ENCODE measurements at regions not wholly inside any gene's neighbourhood (a gene's known extent, or its start where the extent isn't known, plus 50 kb on each side); places are given as distances from the start of the nearest gene placed in this dataset.
"Not testable (repeated sequence)": the region's sequence is repeated elsewhere in the genome, so short reads cannot be mapped to it uniquely, and the experiment has no call there.

DNA sequence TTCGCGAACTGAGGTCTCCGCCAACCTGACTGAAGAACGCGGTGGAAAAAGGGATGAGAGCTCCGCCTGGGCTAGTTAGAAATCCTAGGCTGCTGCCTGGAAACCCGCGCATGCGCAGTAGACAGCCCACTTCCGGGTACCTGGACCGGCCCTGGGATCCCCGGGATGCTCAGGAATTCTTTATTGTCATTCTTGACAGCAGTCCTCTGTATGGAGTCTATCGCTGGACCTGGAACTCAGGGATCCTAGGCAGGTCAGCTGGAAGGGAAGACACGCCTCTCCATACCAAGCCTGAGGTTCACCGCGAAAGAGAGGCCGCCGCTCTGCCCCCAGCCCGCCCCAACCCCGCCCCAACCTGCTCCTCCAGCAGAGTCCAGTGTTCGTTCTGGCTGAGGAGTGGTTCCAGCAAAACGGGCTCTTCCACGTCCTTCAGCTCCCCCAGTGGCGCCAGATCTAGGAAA lies 1379.2 kb upstream of the DEFB115 start:
- Histone ChIP-seq H3K27me3 (peaks cover 0 to 9% (median 0%) of the 10 kb centered on the region in 3 donors), H3K4me3 (peak overlapping the region in 1 of 4 donors; percentile 20), H3K4me1 (no peaks in the 10 kb centered on the region), H3K9me3 (peaks cover 15 to 76% (median 66%) of the 10 kb centered on the region in 4 donors), H3K36me3 (no peaks in the 10 kb centered on the region), H3K27ac (no peak overlapping the region)
- 38 to 61% (median 45%) methylated on average over 20 to 24 of the region's 24 CpGs for WGBS, 5 donors
- TF ChIP-seq, protein P1, sequence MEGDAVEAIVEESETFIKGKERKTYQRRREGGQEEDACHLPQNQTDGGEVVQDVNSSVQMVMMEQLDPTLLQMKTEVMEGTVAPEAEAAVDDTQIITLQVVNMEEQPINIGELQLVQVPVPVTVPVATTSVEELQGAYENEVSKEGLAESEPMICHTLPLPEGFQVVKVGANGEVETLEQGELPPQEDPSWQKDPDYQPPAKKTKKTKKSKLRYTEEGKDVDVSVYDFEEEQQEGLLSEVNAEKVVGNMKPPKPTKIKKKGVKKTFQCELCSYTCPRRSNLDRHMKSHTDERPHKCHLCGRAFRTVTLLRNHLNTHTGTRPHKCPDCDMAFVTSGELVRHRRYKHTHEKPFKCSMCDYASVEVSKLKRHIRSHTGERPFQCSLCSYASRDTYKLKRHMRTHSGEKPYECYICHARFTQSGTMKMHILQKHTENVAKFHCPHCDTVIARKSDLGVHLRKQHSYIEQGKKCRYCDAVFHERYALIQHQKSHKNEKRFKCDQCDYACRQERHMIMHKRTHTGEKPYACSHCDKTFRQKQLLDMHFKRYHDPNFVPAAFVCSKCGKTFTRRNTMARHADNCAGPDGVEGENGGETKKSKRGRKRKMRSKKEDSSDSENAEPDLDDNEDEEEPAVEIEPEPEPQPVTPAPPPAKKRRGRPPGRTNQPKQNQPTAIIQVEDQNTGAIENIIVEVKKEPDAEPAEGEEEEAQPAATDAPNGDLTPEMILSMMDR (IDR thresholded peaks at IDR 0.05) = no peak
- TF ChIP-seq EP300 (IDR thresholded peaks at IDR 0.05) (no peak), POLR2AphosphoS5 (IDR thresholded peaks at IDR 0.05) (no peak), POLR2A (IDR thresholded peaks at IDR 0.05) (no peak)
- intact Hi-C loops (cut with DNase I; ENCODE audit: low total_unique reads) = no loop called here
- DNase-seq = peak in 1 of 2 donors; percentile 26

DNA sequence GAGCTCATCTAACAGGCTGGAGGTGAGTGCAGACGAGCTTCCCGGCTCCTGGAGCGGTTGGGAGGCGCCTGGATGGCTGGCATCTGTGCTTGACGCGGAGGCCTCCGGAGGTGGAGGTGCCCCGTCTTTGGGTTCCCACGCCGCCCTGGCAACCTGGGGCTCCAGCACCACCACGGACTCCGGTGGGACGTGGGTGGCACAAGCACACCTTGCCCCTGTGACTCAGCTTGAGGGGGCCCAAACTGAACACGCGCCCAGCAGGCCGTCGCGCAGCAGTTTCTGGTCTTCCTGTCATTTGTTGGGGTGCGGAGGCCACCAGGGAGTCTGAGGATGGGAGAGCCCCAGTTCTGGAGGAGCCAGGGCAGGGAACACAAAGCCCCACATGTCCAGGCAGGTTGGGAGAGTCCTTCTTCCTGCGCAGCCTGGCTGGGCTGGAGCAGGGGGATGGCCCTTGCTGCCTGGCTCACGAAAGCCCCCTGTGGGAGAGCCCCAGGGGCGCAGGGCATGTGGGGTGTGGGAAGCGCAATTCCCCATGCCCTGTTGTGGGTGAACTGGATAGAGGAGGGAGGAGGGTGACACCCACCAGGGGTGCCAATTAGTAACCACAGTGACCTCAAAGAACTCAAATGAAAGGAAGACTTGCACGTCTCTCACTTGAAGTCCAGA lies 1378.6 kb upstream of the DEFB115 start:
- DNase-seq = peak in 1 of 2 donors; percentile 26
- Histone ChIP-seq H3K4me1 (no peaks in the 10 kb centered on the region), H3K36me3 (no peaks in the 10 kb centered on the region), H3K4me3 (peak overlapping the region in 1 of 4 donors; percentile 20), H3K27me3 (peaks cover 0 to 5% (median 0%) of the 10 kb centered on the region in 3 donors), H3K27ac (no peak overlapping the region), H3K9me3 (peaks cover 15 to 71% (median 61%) of the 10 kb centered on the region in 4 donors)
- WGBS, 5 donors = 47 to 61% (median 52%) methylated on average over 20 to 24 of the region's 24 CpGs
- intact Hi-C loops (cut with DNase I; ENCODE audit: low total_unique reads) = no loop called here
- TF ChIP-seq, protein P1 (IDR thresholded peaks at IDR 0.05) = no peak

DNA sequence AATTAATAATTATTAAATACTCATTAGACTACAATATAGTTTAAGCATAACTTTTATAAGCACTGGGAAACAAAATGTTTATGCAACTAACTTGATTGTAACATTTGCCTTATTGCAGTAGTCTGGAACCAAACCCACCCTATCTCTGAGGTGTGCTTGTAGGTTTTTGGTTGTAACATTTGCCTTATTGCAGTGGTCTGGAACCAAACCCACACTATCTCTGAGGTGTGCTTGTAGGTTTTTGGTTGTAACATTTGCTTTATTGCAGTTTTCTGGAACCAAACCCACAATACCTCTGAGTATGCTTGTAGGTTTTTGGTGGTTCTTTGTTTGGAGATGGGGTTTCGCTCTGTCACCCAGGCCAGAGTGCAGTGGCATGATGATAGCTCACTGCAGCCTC lies 1376.4 kb upstream of the DEFB115 start:
- DNase-seq; H3K27me3 ChIP-seq; intact Hi-C loops (cut with DNase I; ENCODE audit: low total_unique reads); H3K4me1 ChIP-seq; H3K27ac ChIP-seq; H3K4me3 ChIP-seq; H3K36me3 ChIP-seq: not testable (repeated sequence)
- peaks cover 15 to 59% (median 42%) of the 10 kb centered on the region in 4 donors for H3K9me3 ChIP-seq
- WGBS, 5 donors = 73 to 97% (median 87%) methylated on average over 1 of the region's 1 CpG

DNA sequence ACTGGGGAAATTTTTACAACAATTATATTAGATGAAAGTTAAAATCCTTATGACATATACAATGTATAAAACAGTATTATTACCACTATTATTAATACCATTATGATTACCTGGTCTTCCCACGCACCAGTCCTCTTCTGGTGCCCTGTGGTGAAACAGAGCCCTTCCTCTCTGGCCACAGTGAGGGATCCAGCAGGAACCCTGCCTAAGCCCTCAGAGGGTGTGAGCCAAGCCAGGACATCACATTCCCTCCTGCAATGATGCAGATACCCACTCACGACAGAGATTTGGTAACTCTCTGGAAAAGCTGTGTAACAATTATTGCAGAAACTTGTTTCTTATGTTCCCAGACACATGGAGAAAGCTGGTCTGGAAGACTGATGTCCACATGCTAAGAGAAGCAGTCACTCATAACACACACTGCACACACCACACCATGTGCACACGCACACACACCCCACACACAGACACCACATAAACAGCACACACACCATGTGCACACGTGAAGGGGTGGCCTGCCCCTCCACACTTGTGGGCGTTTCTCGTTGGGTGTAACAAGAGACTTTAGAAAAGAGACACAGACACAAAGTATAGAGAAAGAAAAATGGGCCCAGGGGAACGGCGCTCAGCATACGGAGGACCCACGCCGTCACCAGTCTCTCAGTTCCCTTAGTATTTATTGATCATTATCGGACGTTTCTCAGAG lies 1373.8 kb upstream of the DEFB115 start:
- 61 to 75% (median 70%) methylated on average over 13 of the region's 13 CpGs for WGBS, 5 donors
- intact Hi-C loops (cut with DNase I; ENCODE audit: low total_unique reads) = not testable (repeated sequence)

DNA sequence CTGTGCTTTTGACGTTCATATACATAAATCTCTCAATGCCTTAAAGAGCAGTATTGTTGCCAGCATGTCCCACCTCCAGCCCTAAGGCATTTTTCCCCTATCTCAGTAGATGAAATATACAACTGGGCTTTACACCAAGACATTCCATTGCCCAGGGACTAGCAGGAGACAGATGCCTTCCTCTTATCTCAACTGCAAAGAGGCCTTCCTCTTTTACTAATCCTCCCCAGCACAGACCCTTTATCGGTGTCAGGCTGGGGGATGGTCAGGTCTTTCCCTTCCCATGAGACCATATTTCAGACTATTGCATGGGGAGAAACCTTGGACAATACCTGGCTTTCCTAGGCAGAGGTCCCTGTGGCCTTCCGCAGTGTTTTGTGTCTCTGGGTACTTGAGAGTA lies 1373.1 kb upstream of the DEFB115 start:
- H3K9me3 ChIP-seq = peaks cover 3 to 27% (median 17%) of the 10 kb centered on the region in 4 donors
- H3K36me3 ChIP-seq; H3K27ac ChIP-seq; H3K27me3 ChIP-seq; intact Hi-C loops (cut with DNase I; ENCODE audit: low total_unique reads); H3K4me3 ChIP-seq; H3K4me1 ChIP-seq: not testable (repeated sequence)
- peak in 1 of 2 donors; percentile 25 for DNase-seq
- 62 to 73% (median 69%) methylated on average over 3 of the region's 3 CpGs for WGBS, 5 donors

More for the DNA sequence above, 1373.8 kb upstream of the DEFB115 start:
- H3K27me3 ChIP-seq, DNase-seq, H3K36me3 ChIP-seq, H3K27ac ChIP-seq, H3K4me1 ChIP-seq, H3K4me3 ChIP-seq: not testable (repeated sequence)
- H3K9me3 ChIP-seq = peaks cover 8 to 34% (median 24%) of the 10 kb centered on the region in 4 donors

DNA sequence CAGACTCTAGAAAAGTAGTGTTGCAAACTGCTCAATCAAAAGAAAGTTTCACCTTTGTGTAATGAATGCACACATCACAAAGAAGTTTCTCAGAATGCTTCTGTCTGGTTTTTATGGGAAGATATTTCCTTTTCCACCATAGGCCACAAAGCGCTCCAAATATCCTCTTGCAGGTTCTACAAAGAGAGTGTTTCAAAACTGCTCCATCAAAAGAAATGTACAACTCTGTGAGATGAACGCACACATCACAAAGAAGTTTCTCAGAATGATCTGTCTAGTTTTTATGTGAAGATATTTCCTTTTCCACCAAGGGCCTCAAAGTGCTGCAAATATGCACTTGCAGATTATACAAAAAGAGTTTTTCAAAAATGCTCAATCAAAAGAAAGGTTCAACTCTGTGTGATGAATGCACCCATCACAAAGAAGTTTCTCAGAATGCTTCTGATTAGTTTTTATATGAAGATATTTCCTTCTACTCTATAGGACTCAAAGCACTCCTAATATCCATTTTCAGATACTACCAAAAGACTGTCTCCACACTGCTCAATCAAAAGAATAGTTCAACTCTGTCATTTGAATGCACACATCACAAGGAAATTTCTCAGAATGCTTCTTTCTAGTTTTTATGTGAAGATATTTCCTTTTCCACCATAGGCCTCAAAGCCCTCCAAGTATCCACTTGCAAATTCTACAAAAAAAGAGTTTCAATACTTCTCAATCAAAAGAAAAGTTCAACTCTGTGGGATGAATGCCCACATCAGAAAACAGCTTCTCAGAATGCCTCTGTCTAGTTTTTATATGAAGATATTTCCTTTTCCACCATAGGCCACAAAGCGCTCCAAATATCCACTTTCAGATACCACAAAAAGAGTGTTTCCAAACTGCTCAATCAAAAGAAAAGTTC lies 1371.9 kb upstream of the DEFB115 start:
- DNase-seq; H3K27ac ChIP-seq; intact Hi-C loops (cut with DNase I; ENCODE audit: low total_unique reads); H3K4me1 ChIP-seq; H3K36me3 ChIP-seq; H3K27me3 ChIP-seq; H3K4me3 ChIP-seq: not testable (repeated sequence)
- WGBS, 5 donors = 7 to 59% (median 27%) methylated on average over 1 to 2 of the region's 3 CpGs
- peaks cover 0 to 19% (median 12%) of the 10 kb centered on the region in 4 donors for H3K9me3 ChIP-seq

DNA sequence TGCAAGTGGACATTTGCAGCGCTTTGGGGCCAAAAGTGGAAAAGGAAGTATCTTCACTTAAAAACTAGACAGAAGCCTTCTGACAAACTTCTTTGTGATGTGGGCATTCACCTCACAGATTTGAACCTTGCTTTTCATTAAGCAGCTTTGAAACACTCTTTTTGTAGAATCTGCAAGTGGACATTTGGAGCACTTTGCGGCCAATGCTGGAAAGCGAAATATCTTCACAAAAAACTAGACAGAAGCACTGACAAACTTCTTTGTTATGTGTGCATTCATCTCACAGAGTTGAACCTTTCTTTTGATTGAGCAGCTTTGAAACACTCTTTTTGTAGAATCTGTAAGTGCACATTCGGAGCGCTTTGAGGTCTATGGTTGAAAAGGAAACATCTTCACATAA lies 1365.9 kb upstream of the DEFB115 start:
- H3K9me3 ChIP-seq = peaks cover 0 to 15% (median 9%) of the 10 kb centered on the region in 4 donors
- not testable (repeated sequence) for H3K36me3 ChIP-seq, H3K4me1 ChIP-seq, H3K27me3 ChIP-seq, H3K4me3 ChIP-seq, H3K27ac ChIP-seq, DNase-seq
- 86 to 92% (median 88%) methylated on average over 5 of the region's 5 CpGs for WGBS, 5 donors
- intact Hi-C loops (cut with DNase I; ENCODE audit: low total_unique reads) = loop anchor here (2.0 kb wide), 1 partner anchor 685 kb away; no protein-coding TSS in a partner anchor

All from stomach (tissue), 8 donors.